HG03378 (cell line): ENCODE measurements at regions not wholly inside any gene's neighbourhood (a gene's known extent, or its start where the extent isn't known, plus 50 kb on each side); places are given as distances from the start of the nearest gene placed in this dataset.
"Not testable (repeated sequence)": the region's sequence is repeated elsewhere in the genome, so short reads cannot be mapped to it uniquely, and the experiment has no call there.

Experiments
- ATAC-seq: cut with Tn5 transposase; IDR thresholded peaks from one replicate; pipeline ENCODE4 v1.9.1; 2021; ENCODE audit warnings: mild to moderate bottlenecking, moderate library complexity; ENCODE audit not compliant: unreplicated experiment

DNA sequence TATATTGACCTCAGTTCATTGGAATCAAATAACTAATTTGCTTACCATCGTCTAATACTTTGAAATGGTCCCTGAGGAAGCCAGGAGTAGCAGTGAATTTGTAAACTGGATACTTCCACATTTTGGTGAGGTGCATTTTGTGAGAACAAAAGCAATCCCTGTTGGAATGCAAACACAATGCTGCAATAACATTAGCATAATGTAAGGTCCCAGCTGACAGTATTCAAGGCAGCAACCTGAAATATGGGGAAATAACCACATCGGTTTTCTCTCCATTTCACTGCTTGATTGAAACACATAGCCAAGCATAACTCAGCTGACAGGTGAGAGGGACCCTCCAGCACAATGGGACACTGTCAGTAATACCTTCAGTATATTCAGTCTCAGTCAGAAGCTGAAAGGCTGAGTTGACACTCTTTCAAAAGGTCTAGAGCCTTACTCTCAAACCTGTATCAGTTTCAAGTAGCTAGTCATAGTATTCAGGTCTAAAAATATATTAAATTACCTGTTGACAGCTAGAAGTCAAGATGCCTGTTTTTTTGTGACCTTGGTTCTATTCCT, 1311.9 kb upstream of the NRXN1 start:
- no peak for ATAC-seq

DNA sequence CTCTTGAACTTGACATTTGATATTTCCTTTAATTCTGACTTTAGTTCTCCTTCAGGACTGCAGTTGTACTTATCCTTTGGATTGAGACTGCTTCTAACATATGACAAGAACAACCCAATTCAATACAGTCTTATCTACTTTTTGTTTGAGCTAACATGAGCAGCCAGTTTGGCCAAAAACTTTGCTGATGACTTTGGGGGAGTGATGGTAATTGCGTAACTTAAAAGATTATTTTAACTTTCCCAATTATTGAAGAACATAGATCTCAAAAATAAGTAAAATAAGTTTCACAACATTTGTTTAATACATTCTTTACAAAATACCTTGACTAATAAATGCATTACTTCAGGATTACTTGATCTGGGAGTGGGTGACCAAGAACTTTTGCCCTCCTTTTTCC, 1311.1 kb upstream of the NRXN1 start:
- no peak for ATAC-seq

DNA sequence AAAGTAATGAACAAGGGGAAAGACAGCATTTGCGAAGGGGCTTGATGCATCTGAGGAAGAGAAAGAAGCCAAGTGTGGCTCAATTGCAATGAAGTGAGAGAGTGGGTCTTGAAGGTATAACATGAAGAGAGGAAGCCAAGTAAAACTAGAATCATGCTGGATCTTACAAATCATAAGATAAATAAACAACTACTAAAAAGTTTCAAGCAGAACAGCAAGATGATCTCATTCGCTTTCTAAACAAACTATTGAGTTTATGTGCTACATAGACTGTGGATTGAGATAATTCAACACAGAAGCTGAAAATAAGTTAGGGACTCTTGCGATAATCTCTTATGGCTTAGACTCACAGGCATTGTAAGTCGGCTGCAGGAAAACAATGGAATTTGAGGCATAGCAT, 1310.5 kb upstream of the NRXN1 start:
- no peak for ATAC-seq

DNA sequence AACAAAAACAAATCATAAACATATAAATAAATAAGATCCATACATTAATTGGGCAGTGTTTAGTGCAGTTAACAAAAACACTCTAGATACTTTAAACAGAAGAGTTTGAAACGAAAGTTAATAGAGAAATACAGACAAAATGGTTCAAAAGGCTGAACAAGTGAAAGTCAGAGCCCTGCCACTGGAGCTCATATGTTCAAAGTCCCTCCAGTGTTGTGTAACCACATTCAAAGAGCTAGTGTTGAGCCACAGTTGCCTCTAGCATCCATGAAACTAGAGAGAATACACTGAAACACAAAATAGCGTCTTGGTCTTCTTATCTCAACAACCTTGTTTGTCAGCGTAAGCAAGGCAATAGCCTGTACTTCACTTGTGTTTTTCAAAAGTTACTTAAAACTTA, 1309.8 kb upstream of the NRXN1 start:
- no peak for ATAC-seq

DNA sequence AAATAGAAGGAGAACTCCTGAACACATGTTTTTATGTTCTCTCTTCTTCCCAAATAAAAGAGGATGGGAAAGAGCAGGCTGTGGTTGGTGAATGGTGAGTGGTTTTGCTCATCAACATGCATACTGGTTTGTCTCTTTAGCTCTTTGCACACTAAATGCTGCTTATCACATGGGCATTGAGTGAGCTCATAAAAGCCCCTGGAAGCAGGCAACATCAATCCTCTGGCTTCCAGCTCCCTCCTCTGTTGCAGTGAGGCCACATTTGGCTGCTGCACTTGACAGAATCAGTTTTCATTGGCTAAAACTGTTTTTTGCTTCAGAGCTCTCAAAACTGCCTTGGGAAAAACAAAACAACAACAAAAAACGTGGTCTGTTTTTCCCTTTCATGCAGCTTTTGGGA, 1308.2 kb upstream of the NRXN1 start:
- ATAC-seq: no peak

DNA sequence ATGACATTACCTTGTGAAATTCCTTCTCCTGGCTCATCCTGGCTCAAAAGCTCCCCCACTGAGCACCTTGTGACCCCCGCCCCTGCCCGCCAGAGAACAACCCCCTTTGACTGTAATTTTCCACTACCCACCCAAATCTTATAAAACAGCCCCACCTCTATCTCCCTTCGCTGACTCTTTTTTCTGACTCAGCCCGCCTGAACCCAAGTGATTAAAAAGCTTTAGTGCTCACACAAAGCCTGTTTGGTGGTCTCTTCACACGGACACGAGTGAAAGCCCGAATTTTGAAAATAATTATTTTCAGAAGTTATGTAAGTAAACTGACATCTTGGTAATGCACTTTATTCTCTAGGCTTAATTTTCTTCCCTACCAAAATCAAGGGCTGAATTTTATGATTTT, 1305.9 kb upstream of the NRXN1 start:
- not testable (repeated sequence) for ATAC-seq

DNA sequence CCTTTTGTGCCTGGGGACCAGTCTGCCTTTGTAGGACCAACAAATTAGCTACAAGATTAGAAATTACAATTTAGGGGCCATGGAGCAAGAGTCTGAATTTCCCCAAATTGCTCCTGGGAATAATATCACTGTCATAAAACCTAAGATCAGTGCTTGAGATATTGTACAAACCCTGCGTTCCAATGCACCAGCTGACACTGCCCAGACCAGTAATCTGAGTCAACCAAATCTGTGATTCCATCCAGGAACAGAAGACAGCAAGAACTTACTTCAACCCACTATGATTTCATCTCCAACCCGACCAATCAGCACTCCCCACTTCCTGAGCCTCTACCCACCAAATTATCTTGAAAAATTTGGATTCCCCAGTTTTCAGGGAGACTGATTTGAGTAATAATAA, 1305.0 kb upstream of the NRXN1 start:
- no peak for ATAC-seq

DNA sequence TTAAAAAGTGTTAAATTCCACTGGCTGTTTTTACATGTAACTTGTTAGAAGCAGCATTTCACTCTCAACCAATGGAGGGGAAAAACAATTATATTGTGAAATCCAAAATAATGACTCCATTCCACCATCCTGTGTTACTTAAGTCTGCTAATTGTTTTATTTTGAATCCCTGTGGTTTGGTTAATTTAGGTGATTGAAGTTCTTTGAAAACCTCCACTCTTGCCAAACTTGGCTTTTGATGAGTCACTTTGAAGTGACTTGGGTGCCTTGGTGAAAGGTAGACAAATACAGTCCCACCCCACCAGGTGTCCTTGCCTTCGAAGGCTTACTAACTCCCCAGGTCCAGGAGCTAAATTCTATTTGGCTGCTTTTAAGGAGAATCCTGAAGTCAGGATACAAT, 1303.8 kb upstream of the NRXN1 start:
- no peak for ATAC-seq

DNA sequence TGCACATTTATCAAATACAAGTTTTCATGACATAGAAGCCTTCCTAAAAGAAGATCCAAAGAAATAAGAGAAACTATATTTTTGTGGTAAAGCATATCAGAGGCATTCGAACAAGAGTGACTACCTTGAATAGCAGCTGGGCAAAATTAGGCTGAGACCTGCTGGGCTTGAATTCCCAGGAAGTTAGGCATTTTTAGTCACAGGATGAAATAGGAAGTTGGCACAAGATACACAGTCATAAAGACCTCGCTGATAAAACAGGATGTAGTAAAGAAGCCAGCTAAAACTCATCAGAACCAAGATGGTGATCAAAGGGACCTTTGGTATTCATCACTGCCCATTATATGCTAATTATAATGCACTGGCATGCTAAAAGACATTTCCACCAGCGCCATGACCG, 1302.3 kb upstream of the NRXN1 start:
- no peak for ATAC-seq

DNA sequence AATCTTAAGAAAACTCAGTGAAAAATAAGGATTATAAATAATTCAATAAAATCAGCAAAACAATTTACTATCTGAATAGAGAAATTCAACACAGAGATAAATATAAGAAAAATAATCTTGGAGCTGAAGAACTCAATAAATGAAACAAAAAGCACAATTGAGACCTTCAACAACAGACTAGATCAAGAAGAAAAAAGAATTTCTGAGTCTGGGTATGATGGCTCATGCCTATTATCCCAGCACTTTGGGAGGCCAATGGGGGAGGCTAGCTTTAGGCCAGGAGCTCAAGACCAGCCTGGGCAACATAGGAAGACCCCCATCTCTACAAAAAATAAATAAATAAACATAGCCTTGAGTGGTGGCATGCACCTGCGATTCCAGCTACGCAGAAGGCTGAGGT, 1295.7 kb upstream of the NRXN1 start:
- ATAC-seq: no peak

DNA sequence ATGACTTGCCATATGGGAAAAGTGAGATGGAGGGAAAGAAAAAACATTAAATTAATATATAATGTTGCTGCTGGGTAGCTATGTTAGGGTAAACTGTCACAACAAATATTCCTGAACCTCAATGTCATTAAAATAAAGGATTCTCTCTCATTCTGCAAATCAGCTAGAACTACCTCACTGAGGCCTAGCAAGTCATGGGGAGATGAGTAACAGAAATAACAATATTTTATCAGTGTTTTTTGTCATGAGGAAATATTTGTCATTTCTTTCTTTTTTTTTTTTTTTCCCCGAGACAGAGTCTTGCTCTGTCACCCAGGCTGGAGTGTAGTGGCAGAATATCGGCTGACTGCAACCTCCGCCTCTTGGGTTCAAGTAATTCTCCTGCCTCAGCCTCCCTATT, 1282.3 kb upstream of the NRXN1 start:
- ATAC-seq: no peak

DNA sequence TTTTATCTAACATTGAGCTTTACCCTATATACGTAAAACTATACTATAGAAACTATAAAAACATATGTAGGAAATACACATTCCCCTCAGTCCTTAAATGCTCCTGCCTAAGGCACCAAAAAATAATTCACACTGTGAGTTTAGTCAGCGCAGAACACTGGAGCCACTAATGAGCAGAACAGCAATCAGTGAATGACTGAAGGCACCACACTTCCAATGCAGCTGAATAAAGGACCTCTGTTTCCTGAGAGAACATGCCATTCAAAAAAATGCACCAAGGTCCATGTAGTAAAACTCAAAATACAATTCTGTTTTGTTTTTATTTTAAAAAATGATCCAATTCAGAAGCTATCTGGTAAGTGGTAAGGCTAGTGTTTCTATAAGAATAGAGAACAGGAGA, 1280.6 kb upstream of the NRXN1 start:
- no peak for ATAC-seq

DNA sequence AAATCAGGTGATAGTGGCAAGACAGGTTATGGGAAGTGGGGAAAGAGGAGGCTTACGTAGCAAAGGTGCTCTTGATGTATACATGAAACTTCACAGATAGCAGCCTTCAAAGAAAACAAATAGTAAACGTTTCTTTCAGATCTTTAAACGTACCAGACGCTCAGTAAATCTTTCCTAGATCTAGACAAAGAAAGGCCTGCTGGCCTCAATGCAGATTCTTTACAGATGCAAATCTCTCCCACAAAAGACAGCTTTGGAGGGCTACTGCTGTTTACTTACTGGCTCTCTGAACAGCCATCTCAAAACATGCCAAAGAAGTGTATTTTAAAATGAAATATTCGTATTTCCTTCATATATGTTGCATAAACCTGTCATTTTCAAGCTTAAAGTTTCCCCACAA, 1279.9 kb upstream of the NRXN1 start:
- ATAC-seq: no peak

DNA sequence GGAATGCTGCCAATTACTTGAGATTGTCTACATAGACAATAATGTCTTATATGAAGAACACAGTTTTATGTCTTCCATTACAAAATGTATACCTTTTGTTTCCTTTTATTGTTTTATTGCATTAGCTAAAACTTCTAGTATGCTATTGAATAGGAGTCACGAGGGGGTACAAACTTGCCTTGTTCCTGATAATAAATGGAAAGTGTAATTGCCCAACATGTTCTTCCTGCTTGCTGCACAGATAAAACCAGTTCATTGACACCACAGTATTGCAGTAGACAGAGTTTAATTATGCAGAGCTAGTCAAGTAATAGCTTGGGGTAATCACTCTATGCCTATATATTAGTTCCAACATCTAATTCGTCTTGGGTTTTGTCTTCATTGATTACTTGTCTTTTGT, 1276.2 kb upstream of the NRXN1 start:
- ATAC-seq: no peak

DNA sequence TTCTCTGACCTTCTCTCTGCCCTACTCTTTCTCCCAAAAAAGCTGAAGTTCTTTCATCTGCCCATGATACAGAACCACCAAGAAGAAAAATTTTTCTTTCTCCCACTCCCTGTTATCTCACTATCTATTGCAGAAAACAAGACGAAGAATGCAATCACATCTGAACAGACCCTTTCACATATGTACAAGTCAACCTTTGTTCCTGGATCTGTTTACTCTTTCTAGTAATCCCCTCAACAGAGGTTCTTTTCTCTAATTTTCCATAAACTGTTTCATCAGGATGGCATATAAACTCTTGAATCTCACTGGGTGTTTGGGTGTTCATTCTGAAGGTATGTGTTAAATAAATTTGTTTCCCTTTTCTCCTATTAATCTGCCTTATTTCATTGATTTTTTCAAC, 1262.7 kb upstream of the NRXN1 start:
- no peak for ATAC-seq

DNA sequence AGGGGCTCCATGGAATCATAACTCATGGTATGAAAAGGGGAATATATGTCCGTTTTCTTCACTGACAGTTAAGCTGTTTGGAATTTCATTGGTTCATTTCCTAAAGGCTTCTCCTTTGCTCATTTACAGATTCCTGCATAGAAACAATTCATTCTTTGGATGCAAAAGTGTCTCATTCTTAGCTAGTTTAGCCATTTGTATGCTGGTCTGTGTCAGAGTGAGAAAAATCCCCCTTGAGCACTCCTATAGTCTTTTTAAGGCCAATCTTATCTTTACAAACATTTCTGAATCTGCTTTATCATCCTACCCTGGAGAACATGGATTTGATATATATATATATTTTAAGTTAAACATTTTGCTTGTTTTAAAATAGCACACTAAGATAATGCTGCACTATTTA, 1260.9 kb upstream of the NRXN1 start:
- no peak for ATAC-seq

DNA sequence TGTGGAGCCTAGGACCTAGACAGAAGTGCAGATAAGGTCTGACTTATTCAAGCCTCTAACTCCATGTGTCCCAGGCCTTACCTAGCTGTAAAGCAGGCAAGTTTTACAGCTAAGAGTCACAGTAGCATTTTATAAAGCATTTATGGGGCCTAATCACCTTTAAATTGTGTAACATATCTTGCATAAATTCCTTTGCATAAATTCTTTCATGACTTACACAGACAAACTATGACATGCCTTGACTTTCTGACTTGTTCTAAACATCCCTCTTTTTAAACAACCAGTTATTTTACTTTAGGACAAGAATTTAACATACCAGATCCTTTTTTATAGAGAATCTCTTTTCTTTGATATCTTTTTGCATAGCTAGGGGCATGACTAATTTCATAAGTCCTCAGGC, 1257.8 kb upstream of the NRXN1 start:
- ATAC-seq: no peak

DNA sequence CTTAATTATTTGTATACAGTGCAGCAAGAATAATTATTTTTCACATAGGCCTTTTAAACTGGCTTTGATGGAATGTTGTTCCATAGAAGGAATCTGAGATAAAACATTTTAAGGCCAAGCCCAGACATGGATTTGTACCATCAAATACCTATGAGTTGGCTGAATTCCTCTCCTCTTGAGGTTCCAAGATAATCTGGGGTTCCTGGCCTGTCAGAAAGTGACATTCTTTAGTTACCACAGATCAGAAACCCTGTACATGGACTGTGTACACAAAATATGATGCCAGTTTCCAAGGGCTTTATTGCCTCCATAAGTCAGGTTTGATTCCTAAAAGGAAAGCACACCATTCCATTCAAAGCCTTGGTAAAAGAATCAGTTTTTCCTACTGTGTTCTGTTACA, 1256.7 kb upstream of the NRXN1 start:
- ATAC-seq: no peak

DNA sequence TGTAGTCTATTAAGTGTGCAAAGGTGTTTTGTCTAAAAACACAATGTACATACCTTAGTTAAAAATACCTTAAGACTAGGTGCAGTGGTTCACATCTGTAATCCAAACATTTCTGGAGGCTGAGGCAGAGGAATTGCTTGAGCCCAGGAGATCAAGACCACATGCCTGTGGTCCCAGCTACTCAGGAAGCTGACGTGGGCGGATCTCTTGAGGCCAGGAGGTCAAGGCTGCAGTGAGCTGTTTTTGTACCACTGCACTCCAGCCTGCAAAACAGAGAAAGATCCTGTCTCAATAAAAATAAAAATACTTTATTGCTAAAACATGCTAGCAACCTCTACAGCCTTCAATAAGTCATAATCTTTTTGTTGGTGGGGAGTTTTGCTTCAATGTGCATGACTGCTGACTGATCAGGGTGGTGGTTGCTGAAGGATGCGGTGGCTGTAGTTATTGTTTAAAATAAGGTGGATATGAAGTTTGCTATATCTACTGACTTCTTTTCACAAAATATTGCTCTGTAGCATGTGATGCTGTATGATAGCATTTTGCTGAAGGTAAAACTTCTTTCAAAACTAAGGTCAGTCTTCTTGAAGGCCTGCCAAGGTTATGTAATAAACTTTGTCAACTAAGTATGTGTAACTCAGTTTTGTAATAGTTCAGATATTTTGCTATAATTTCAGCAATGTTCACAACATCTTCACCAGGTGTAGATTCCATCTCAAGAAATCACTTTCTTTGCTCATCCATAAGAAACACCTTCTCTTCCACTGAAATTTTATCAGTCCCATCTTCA, 1238.0 kb upstream of the NRXN1 start:
- ATAC-seq: no peak

DNA sequence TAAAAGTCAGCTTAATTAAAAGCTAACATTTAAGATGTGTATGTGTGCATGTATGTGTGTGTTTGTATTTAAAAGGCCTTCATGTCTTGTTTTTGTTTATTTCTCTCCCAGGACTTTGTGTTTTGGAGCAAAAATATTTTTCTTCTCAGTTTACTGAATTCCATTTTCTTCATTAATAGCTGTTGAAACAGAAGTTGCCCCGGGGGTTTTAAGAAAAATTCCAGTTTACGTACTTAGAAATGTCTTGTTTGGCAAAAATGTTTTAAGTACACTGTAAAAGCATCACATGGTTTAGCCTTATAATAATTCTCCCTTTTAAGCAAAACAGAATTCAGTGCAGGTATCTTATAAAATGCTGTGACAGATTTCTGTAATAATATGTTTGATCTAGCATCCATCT, 1233.0 kb upstream of the NRXN1 start:
- ATAC-seq: no peak

DNA sequence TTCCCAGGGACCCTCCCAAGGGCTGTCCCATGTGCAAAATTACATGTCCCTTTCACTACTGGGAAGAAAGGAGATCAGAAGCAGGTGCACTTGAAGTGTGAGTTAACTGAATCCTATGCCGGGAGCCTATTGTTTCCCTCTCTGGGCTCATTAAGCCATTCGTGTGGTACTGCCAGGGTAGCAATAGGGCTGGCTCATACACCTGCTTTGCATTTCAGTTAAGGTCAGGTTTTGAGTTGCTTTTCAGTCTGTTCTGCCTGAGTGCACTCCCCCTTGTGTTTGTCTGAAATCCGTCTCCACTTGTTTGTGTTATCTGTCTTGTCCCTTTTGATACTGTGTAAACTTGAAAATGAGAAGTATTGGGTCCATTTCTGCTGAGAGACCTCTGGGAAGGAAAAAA, 1232.6 kb upstream of the NRXN1 start:
- ATAC-seq: no peak

DNA sequence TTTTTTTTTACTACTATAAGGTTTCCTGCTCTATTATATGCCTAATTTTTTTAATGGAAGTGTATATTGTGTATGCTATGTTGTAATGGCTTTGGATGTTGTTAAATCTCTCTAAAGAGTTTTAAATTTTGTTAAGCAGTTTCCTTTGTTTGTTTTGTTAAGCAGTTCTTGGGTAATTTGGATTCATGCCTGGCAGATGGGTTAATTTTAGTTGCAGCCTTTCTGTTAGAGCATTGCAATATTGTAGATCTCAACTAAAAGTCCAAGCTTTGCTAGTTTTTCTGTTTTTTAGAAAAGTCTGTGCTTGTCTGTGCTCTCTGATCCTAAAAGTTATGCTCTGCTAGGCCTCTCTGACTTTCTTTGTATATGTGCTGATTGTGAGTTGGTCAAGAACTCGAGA, 1229.0 kb upstream of the NRXN1 start:
- ATAC-seq: no peak

DNA sequence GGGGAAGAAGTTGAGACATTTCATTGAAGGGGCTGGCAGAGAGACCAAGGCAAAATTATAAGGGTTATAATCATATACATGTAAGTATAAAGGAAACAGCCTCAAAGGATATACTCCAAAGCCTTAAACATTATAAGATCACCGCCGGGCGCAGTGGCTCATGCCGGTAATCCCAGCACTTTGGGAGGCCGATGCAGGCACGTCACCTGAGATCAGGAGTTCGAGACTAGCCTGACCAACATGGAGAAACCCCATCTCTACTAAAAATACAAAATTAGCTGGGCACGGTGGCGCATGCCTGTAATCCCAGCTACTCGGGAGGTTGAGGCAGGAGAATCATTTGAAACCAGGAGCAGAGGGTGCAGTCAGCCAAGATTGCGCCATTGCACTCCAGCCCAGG, 1227.0 kb upstream of the NRXN1 start:
- not testable (repeated sequence) for ATAC-seq
